IPS DF 6.9 (cell line): ENCODE measurements at regions not wholly inside any gene's neighbourhood (a gene's known extent, or its start where the extent isn't known, plus 50 kb on each side); places are given as distances from the start of the nearest gene placed in this dataset.
A peak's percentile ranks its signal among the peaks of the same experiment; 100 is the strongest.

Experiments used
- DNase-seq: peaks from one replicate; pipeline ENCODE4 v3.0.0-alpha.2; 2013; ENCODE audit warnings: low read depth, low spot score
- H3K27ac ChIP-seq: one replicate; pipeline ENCODE4 v1.5.1; 2013; ENCODE audit warnings: low read length, control low read depth
- H3K27me3 ChIP-seq: 2 replicates; pipeline ENCODE4 v1.6.1; 2013; ENCODE audit warnings: mild to moderate bottlenecking, low read length; ENCODE audit not compliant: control insufficient read depth, insufficient read depth
- H3K36me3 ChIP-seq: 2 replicates; pipeline ENCODE4 v1.6.1; 2013; ENCODE audit warnings: low read length; ENCODE audit not compliant: control insufficient read depth, insufficient read depth
- H3K4me1 ChIP-seq: 2 replicates; pipeline ENCODE4 v1.6.1; 2013; ENCODE audit warnings: low read length; ENCODE audit not compliant: control insufficient read depth, insufficient read depth
- H3K4me3 ChIP-seq: 2 replicates; pipeline ENCODE4 v1.5.1; 2013; ENCODE audit warnings: mild to moderate bottlenecking, low read length
- H3K9me3 ChIP-seq: 2 replicates; pipeline ENCODE4 v1.6.1; 2013; ENCODE audit warnings: low read length, inconsistent platforms; ENCODE audit not compliant: control insufficient read depth, insufficient read depth
- WGBS: extraction: QIAGEN DNeasy Blood & Tissue Kit; methylation state at CpG from one replicate; pipeline ENCODE4 v1.1.7; 2013; ENCODE audit warnings: mixed read lengths, missing lambda C conversion rate; ENCODE audit not compliant: insufficient read length, insufficient coverage; 5-methylcytosine and 5-hydroxymethylcytosine counted together

DNA sequence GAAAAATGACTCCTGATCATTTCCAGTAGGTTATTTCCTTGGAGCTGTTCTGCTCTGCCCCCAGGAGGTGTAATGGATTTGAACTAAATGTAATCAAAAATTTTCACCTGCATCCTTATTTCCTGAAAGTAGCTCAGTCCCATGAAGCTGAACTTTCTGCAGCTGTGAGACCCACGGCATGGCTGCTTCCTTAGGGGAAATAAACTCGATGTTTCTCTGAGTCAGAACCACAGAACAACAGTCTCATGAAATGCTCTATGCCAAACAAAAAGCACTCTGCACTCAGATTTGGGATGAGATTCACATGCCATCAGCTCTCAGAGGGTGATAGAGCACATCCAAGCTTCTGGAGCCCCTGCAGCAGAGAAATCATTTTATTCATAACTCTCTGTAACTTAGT is 224.1 kb upstream of the PLEKHG7 start:
- H3K27me3 ChIP-seq = no peaks in the 10 kb centered on the region
- no peaks in the 10 kb centered on the region for H3K36me3 ChIP-seq
- H3K9me3 ChIP-seq = no peaks in the 10 kb centered on the region
- H3K4me1 ChIP-seq = no peaks in the 10 kb centered on the region
- no peak overlapping the region for H3K27ac ChIP-seq
- no peak for DNase-seq
- WGBS = no CpG with 5 or more reads among the region's 2 CpGs
- no peak overlapping the region for H3K4me3 ChIP-seq

- DNase-seq = no peak
- Histone ChIP-seq H3K36me3 (no peaks in the 10 kb centered on the region), H3K27me3 (no peaks in the 10 kb centered on the region), H3K9me3 (no peaks in the 10 kb centered on the region), H3K27ac (no peak overlapping the region), H3K4me1 (no peaks in the 10 kb centered on the region), H3K4me3 (no peak overlapping the region)
- WGBS = no CpG with 5 or more reads among the region's 1 CpG
Measured at GRCh38 chr12:92476844-92477243, 225.9 kb upstream of the PLEKHG7 start.

- H3K4me1 ChIP-seq = no peaks in the 10 kb centered on the region
- WGBS = no CpG with 5 or more reads among the region's 2 CpGs
- no peak for DNase-seq
- no peaks in the 10 kb centered on the region for H3K27me3 ChIP-seq
- H3K4me3 ChIP-seq = no peak overlapping the region
- H3K27ac ChIP-seq = no peak overlapping the region
- no peaks in the 10 kb centered on the region for H3K9me3 ChIP-seq
- no peaks in the 10 kb centered on the region for H3K36me3 ChIP-seq
Measured at GRCh38 chr12:92473564-92473963, 229.2 kb upstream of the PLEKHG7 start.

DNA sequence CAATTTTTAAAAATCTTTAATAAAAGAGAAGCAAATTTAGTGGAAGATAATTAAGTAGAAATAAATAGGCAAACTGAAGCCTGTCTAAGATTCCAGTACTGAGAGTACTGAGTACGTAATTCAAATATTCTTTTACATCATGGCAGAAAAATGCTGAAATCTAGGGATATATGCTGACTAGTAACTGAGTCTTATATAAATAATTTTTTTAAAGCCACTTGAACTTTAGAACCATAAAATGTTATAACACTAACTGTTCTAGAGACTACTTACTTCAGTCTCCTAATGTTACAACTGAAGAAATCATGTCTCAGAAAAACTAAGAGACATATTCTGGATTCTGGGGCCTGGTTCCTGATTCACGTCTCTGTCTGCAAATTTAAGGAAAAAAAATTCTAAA is 230.6 kb upstream of the PLEKHG7 start:
- no peak overlapping the region for H3K4me3 ChIP-seq
- no peak for DNase-seq
- H3K36me3 ChIP-seq = no peaks in the 10 kb centered on the region
- H3K27ac ChIP-seq = no peak overlapping the region
- no peaks in the 10 kb centered on the region for H3K4me1 ChIP-seq
- H3K27me3 ChIP-seq = no peaks in the 10 kb centered on the region
- no CpG with 5 or more reads among the region's 2 CpGs for WGBS
- no peaks in the 10 kb centered on the region for H3K9me3 ChIP-seq

DNA sequence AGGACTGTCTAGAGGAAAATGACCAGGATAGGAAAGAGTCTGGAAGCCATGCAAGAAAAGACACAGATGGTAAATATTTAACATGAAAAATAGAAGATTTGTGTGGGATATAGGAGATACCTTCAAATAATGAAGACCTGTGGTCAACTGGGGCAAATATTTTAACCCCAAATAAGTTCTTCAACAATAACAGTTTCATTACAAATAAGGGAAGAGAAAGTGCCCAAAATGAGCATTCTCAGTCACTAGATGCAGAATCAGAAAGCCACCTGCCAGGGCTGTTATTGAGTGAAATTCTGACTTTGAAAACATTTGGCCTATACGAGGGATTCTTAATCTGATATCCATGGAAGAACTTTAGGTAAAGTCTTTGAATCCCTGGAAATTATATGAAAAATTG is 231.2 kb upstream of the PLEKHG7 start:
- no CpG with 5 or more reads among the region's 1 CpG for WGBS
- H3K27ac ChIP-seq = no peak overlapping the region
- DNase-seq = no peak
- H3K9me3 ChIP-seq = no peaks in the 10 kb centered on the region
- H3K36me3 ChIP-seq = no peaks in the 10 kb centered on the region
- H3K27me3 ChIP-seq = no peaks in the 10 kb centered on the region
- no peak overlapping the region for H3K4me3 ChIP-seq
- peaks cover under 1% of the 10 kb centered on the region; the same call in 1 of the 2 replicates for H3K4me1 ChIP-seq

DNA sequence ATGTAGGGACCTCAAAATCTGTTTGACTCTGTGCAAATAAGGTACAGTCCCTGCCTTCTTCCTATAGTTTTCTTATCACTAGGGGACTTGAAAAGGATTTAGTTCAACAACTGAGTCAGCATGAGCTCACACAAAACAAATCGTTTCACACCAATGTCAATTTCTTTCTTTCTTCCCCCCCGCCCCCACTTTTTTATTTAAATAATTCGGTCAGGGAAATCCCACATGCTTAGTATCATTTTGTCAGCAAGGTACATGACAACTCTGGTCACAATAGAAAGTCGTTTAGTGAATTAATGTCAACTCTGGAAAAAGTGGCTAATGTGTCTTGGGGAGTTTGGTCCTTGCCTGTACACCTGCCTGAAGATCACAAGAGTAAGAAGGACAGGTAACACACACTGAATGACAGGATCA is 232.2 kb upstream of the PLEKHG7 start:
- Histone ChIP-seq H3K36me3 (no peaks in the 10 kb centered on the region), H3K4me3 (no peak overlapping the region)

DNA sequence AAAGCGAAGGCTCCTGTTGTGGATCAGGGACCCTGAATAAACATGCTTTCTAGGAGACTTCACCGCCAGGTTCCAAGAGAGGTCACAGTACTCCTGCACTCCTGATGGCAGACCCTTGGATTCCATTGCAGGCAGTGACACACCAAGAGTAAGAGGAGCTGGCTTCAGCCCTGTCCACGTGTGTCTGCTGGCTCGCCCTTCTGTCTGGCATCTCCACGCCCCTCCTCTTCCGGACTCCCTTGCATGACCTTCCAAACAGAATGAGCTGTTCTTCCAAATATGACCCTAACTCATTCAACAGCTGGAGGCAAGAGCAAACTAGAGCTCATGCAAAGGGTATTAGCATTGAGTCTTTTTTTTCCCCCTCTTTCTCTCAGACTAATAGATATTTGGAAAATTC is 233.0 kb upstream of the PLEKHG7 start:
- Histone ChIP-seq H3K4me1 (peaks cover 1% of the 10 kb centered on the region; the same call in 1 of the 2 replicates), H3K36me3 (no peaks in the 10 kb centered on the region), H3K9me3 (no peaks in the 10 kb centered on the region), H3K27me3 (no peaks in the 10 kb centered on the region), H3K27ac (no peak overlapping the region), H3K4me3 (no peak overlapping the region)
- no peak for DNase-seq
- no CpG with 5 or more reads among the region's 6 CpGs for WGBS

More for the DNA sequence above, 232.2 kb upstream of the PLEKHG7 start:
- Histone ChIP-seq H3K27me3 (no peaks in the 10 kb centered on the region), H3K4me1 (peaks cover 1% of the 10 kb centered on the region; the same call in 1 of the 2 replicates), H3K27ac (no peak overlapping the region), H3K9me3 (no peaks in the 10 kb centered on the region)
- WGBS = 100% methylated on average over 1 of the region's 4 CpGs
- DNase-seq = no peak

DNA sequence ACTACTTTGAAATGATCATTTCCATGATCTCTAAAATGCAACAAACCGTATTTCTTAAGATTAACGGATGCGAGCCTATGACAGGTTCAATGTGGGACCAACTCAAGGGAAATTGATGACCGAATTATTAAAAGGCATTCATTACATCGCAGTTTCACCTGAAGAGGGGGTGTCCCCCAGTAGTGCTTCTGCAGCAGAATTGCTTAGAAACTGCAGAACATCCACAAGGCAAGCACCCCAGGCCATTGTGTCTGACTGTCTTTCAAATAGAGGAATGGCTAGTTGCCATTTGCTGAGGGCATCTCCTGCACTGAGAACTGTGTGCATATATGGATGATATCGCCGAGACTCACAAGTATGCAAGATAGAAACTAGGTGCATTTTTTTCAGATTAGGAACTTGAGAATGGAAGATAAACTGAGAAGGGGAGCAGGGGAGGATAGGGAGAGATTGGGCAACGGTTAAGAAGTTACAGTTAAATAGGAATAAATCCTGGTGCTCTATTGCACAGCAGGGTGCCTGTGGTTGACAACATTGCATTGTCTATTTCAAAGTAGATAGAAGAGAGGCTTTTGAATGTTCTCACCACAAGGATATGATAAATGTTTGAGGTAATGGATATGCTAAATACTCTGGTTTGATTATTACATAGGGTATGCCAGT is 234.3 kb upstream of the PLEKHG7 start:
- Histone ChIP-seq H3K27ac (no peak overlapping the region), H3K4me3 (no peak overlapping the region), H3K9me3 (no peaks in the 10 kb centered on the region), H3K4me1 (peaks cover 1% of the 10 kb centered on the region; the same call in 1 of the 2 replicates), H3K36me3 (no peaks in the 10 kb centered on the region), H3K27me3 (no peaks in the 10 kb centered on the region)
- no CpG with 5 or more reads among the region's 8 CpGs for WGBS
- DNase-seq = no peak

GRCh38 chr12:92467886-92468285 is 234.9 kb upstream of the PLEKHG7 start:
- H3K27ac ChIP-seq = no peak overlapping the region
- no peaks in the 10 kb centered on the region for H3K9me3 ChIP-seq
- H3K27me3 ChIP-seq = no peaks in the 10 kb centered on the region
- H3K4me3 ChIP-seq = no peak overlapping the region
- WGBS = no CpG with 5 or more reads among the region's 1 CpG
- no peaks in the 10 kb centered on the region for H3K36me3 ChIP-seq
- peaks cover 1% of the 10 kb centered on the region; the same call in 1 of the 2 replicates for H3K4me1 ChIP-seq
- DNase-seq = no peak

DNA sequence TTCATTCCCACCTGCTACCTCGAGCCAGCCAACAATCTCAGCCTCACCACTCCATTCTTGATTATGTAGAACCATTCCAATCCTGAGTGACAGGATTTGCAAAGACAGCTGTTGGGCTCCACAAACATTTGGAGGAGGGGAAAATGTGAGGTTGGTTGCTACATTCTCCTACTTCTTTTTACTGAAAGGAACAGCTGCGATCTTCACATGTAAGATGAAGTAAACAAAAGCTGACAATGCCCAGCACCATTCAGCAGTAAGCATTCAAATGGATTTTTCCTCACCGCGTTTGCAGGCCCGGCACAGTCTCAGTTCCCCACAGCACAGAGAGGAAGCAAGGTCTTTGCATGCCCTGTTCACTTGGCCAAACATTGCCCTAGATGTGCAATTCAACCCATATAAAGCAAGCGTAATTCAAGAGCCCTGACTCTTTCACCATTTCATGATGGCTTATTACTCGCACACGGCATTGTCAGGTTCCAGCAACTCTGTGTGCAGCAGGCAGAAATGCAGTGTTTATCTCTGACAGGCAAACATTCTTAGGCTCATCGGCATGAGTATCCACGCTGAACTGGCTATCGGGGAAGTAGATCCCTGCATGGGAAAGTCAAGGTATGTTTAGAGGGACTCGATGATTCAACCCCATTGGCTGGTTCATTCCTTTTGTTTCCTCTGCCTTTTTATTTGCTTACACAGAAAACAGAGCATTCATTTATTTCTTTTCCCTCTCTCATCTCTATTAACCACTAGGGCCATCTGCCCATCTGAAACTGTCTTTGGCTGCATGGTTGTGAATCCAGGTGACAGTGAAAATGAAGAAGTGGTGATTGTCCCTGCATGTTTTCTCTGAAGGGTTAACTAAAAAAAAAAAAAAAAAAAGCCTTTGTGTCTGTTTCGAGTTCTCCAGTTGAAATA is 236.1 kb upstream of the PLEKHG7 start:
- Histone ChIP-seq H3K27me3 (no peaks in the 10 kb centered on the region), H3K36me3 (no peaks in the 10 kb centered on the region), H3K27ac (no peak overlapping the region), H3K9me3 (no peaks in the 10 kb centered on the region), H3K4me1 (peaks cover 1% of the 10 kb centered on the region; the same call in 1 of the 2 replicates), H3K4me3 (no peak overlapping the region)
- no CpG with 5 or more reads among the region's 13 CpGs for WGBS
- DNase-seq = peak; percentile 25
